CD4-positive, alpha-beta memory T cell (primary cell): ENCODE measurements at regions not wholly inside any gene's neighbourhood (a gene's known extent, or its start where the extent isn't known, plus 50 kb on each side); places are given as distances from the start of the nearest gene placed in this dataset.
"Not testable (repeated sequence)": the region's sequence is repeated elsewhere in the genome, so short reads cannot be mapped to it uniquely, and the experiment has no call there.

ENCODE experiments used
- CTCF ChIA-PET: fragments of 350-600 bp; sonication (Branson Sonifier 250); formaldehyde crosslinking; loops from one replicate; lab custom pipeline; 2021; ENCODE audit warnings: inconsistent platforms; ENCODE audit not compliant: partially characterized antibody; lab: Charles Lee
- POLR2A ChIA-PET: fragments of 350-600 bp; sonication (Branson Sonifier 250); formaldehyde crosslinking; loops from one replicate; lab custom pipeline; 2021; ENCODE audit not compliant: partially characterized antibody; lab: Charles Lee
- DNase-seq, 5 donors: peaks; one replicate each; pipeline versions ENCODE4 v3.0.0 to v3.0.0-alpha.2; 2020 to 2022; ENCODE audit warnings: mixed read lengths in 1 of 5
- H3K27ac ChIP-seq: one replicate; pipeline ENCODE4 v1.7.0; 2013; ENCODE audit warnings: low read depth, low read length
- H3K27me3 ChIP-seq: 2 replicates; pipeline ENCODE4 v1.7.0; 2013; ENCODE audit warnings: mild to moderate bottlenecking, low read length, moderate library complexity; ENCODE audit not compliant: insufficient read depth
- H3K36me3 ChIP-seq: 2 replicates; pipeline ENCODE4 v1.7.0; 2013; ENCODE audit warnings: mild to moderate bottlenecking, low read length, moderate library complexity; ENCODE audit not compliant: insufficient read depth
- H3K4me1 ChIP-seq: 2 replicates; pipeline ENCODE4 v1.7.0; 2013; ENCODE audit warnings: mild to moderate bottlenecking, low read length, moderate library complexity; ENCODE audit not compliant: insufficient read depth
- H3K4me3 ChIP-seq, 2 donors: one replicate each; pipeline ENCODE4 v1.7.0; 2013; ENCODE audit warnings: low read length in 2 of 2, mild to moderate bottlenecking in 1 of 2
- H3K9me3 ChIP-seq, 2 donors: one replicate each; pipeline ENCODE4 v1.7.0; 2013; ENCODE audit warnings: low read length in 2 of 2, control low read depth in 1 of 2; ENCODE audit not compliant: control insufficient read depth in 1 of 2
- H3K27ac Mint-ChIP-seq, 7 donors: one replicate each; pipeline ENCODE4 v1.8.0; 2020 to 2021; ENCODE audit warnings: mixed read lengths in 7 of 7, mild to moderate bottlenecking in 6 of 7, inconsistent platforms in 3 of 7, moderate library complexity in 3 of 7
- H3K27me3 Mint-ChIP-seq, 2 donors: one replicate each; pipeline ENCODE4 v1.8.0; 2020 to 2021; ENCODE audit warnings: mixed read lengths in 2 of 2
- H3K36me3 Mint-ChIP-seq, 2 donors: one replicate each; pipeline ENCODE4 v1.8.0; 2020 to 2021; ENCODE audit warnings: mixed read lengths in 2 of 2, inconsistent platforms in 1 of 2, mild to moderate bottlenecking in 1 of 2
- H3K4me1 Mint-ChIP-seq, 4 donors: one replicate each; pipeline ENCODE4 v1.8.0; 2020 to 2021; ENCODE audit warnings: mixed read lengths in 4 of 4, mild to moderate bottlenecking in 1 of 4
- H3K4me3 Mint-ChIP-seq, 8 donors: one replicate each; pipeline ENCODE4 v1.8.0; 2020 to 2021; ENCODE audit warnings: mixed read lengths in 8 of 8, mild to moderate bottlenecking in 7 of 8, moderate library complexity in 6 of 8, inconsistent platforms in 3 of 8
- H3K9me3 Mint-ChIP-seq, 8 donors: one replicate each; pipeline ENCODE4 v1.8.0; 2020 to 2021; ENCODE audit warnings: mixed read lengths in 8 of 8, mild to moderate bottlenecking in 5 of 8, inconsistent platforms in 3 of 8, moderate library complexity in 1 of 8
- intact Hi-C: fragments of 100-400 bp; cut with micrococcal nuclease; formaldehyde crosslinking; loops from one replicate; pipeline ENCODE4 v1.15.1; 2023

DNA sequence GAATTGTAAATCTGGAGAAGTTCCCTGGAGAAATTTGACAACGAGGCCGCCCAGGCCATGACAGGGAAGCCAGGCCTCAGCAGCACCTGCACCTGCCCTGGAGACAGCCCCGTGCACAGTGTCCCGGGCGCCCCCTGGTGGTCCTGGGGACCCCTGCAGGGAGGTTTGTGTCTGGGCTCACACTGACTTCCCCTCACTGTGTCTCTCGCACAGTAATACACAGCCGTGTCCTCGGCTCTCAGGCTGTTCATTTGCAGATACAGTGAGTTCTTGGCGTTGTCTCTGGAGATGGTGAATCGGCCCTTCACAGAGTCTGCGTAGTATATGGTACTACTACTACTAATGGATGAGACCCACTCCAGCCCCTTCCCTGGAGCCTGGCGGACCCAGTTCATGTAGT, 1201.6 kb downstream of the TMEM121 start:
- H3K9me3 Mint-ChIP-seq, H3K27me3 ChIP-seq, H3K4me3 ChIP-seq, H3K27ac ChIP-seq, H3K36me3 Mint-ChIP-seq, intact Hi-C loops, CTCF ChIA-PET, H3K36me3 ChIP-seq, H3K9me3 ChIP-seq, DNase-seq, POLR2A ChIA-PET, H3K27me3 Mint-ChIP-seq: not testable (repeated sequence)
- peak overlapping the region in 2 of 7 donors; percentile 36 to 44 for H3K27ac Mint-ChIP-seq
- peaks cover 0 to 46% (median 9%) of the 10 kb centered on the region in 4 donors for H3K4me1 Mint-ChIP-seq
- H3K4me3 Mint-ChIP-seq = peak overlapping the region in 1 of 8 donors; percentile 39
- peaks cover 17% of the 10 kb centered on the region for H3K4me1 ChIP-seq

DNA sequence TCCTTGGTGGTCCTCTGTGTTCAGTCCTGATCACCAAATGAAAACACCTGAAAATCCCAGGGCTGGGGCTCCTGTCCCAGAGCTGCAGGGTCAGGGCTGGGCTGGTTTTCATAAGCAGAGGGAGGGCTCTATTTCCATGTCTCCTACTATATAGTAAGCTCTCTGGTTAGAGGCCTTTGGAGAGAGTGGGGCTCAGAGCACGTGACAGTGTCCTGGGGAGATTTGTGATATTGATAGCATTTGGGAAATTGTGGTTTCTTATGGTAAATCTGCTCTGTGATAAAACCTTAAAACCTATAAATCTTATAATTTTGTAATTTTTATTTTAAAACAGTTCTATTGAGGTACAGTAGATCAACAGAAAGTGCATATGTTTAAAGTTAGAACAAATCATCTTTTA, 1202.2 kb downstream of the TMEM121 start:
- Mint-ChIP-seq H3K4me3 (peak overlapping the region in 1 of 8 donors; percentile 25), H3K9me3 (no peaks in the 10 kb centered on the region), H3K36me3 (no peaks in the 10 kb centered on the region), H3K4me1 (peaks cover 0 to 40% (median 5%) of the 10 kb centered on the region in 4 donors), H3K27ac (peak overlapping the region in 1 of 7 donors; percentile 46), H3K27me3 (no peaks in the 10 kb centered on the region)
- CTCF ChIA-PET = no interaction called here
- H3K4me3 ChIP-seq = no peak overlapping the region
- POLR2A ChIA-PET = no interaction called here
- no peak overlapping the region for H3K27ac ChIP-seq
- no peaks in the 10 kb centered on the region for H3K9me3 ChIP-seq
- peaks cover 15% of the 10 kb centered on the region for H3K4me1 ChIP-seq
- H3K27me3 ChIP-seq = no peaks in the 10 kb centered on the region
- intact Hi-C loops = no loop called here
- H3K36me3 ChIP-seq = no peaks in the 10 kb centered on the region
- DNase-seq = no peak

DNA sequence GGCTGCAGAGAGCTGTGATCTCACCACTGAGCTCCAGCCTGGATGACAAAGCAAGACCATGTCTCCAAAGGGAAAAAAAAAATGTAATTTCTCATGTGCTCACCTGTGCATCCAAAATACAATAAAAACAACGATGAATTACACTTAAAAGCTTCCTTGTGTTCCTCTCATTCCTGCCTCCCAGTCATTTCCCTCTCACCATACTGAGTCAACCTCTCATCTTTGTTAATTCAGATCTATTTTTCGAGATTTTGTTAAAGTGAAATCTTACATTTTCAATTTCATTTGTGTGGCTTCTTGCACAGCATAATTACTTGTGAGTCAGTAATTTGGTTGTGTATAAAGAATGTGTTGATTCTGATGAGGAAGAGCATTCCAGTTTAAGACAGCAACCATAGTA, 1203.2 kb downstream of the TMEM121 start:
- H3K4me3 Mint-ChIP-seq = no peak overlapping the region
- no peaks in the 10 kb centered on the region for H3K36me3 Mint-ChIP-seq
- Histone ChIP-seq H3K27ac (no peak overlapping the region), H3K9me3 (no peaks in the 10 kb centered on the region), H3K4me1 (peaks cover 10% of the 10 kb centered on the region), H3K27me3 (no peaks in the 10 kb centered on the region), H3K4me3 (no peak overlapping the region), H3K36me3 (no peaks in the 10 kb centered on the region)
- DNase-seq = no peak
- H3K27ac Mint-ChIP-seq = no peak overlapping the region
- ChIA-PET POLR2A (no interaction called here), CTCF (no interaction called here)
- intact Hi-C loops = no loop called here
- peaks cover 0 to 33% (median 2%) of the 10 kb centered on the region in 4 donors for H3K4me1 Mint-ChIP-seq
- H3K27me3 Mint-ChIP-seq = no peaks in the 10 kb centered on the region
- no peaks in the 10 kb centered on the region for H3K9me3 Mint-ChIP-seq

DNA sequence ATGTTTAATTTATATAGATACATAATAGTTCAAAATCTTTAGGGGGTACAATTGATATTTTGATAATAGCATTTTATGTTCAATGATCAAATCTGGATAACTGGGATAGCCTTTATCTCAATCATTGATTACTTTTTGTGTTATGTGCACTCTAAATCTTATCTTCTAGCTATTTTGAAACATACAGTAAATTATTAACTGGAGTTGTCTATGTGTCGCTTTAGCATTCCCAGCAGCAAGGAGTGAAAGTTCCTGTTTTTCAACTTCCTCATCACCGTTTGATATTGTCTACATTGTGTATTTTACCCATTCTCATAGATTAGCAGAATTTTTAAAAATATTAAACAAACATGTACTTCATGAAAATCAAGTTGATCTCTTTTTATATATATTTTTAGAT, 1207.4 kb downstream of the TMEM121 start:
- no peak overlapping the region for H3K27ac ChIP-seq
- DNase-seq = no peak
- H3K9me3 ChIP-seq = no peaks in the 10 kb centered on the region
- H3K4me1 ChIP-seq = no peaks in the 10 kb centered on the region
- Mint-ChIP-seq H3K27me3 (no peaks in the 10 kb centered on the region), H3K4me3 (no peak overlapping the region), H3K36me3 (no peaks in the 10 kb centered on the region), H3K27ac (no peak overlapping the region), H3K4me1 (peaks cover 0 to 10% (median 0%) of the 10 kb centered on the region in 4 donors), H3K9me3 (no peaks in the 10 kb centered on the region)
- intact Hi-C loops = no loop called here
- CTCF ChIA-PET = no interaction called here
- H3K27me3 ChIP-seq = no peaks in the 10 kb centered on the region
- no peaks in the 10 kb centered on the region for H3K36me3 ChIP-seq
- POLR2A ChIA-PET = no interaction called here
- no peak overlapping the region for H3K4me3 ChIP-seq

DNA sequence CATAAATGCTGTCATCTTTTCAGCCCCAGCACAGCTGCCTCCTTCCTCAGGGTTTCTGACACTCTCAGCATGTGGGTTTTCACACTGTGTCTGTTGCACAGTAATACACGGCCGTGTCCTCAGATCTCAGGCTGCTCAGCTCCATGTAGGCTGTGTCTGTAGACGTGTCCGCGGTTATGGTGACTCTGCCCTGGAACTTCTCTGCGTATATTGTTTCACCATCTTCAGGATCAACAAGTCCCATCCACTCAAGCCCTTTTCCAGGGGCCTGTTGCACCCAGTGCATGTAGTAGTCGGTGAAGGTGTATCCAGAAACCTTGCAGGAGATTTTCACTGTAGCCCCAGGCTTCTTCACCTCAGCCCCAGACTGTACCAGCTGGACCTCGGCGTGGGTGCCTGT, 1210.6 kb downstream of the TMEM121 start:
- Histone ChIP-seq H3K9me3 (no peaks in the 10 kb centered on the region), H3K27ac (no peak overlapping the region), H3K4me1 (peaks cover 4% of the 10 kb centered on the region), H3K36me3 (no peaks in the 10 kb centered on the region), H3K27me3 (no peaks in the 10 kb centered on the region), H3K4me3 (no peak overlapping the region)
- CTCF ChIA-PET = no interaction called here
- no peaks in the 10 kb centered on the region for H3K27me3 Mint-ChIP-seq
- POLR2A ChIA-PET = no interaction called here
- peak overlapping the region in 1 of 7 donors; percentile 97 for H3K27ac Mint-ChIP-seq
- intact Hi-C loops = no loop called here
- peak overlapping the region in 1 of 8 donors; percentile 86 for H3K4me3 Mint-ChIP-seq
- H3K9me3 Mint-ChIP-seq = no peaks in the 10 kb centered on the region
- DNase-seq = peak in 1 of 5 donors; percentile 74
- no peaks in the 10 kb centered on the region for H3K36me3 Mint-ChIP-seq
- H3K4me1 Mint-ChIP-seq = peaks cover 0 to 12% (median 5%) of the 10 kb centered on the region in 4 donors

DNA sequence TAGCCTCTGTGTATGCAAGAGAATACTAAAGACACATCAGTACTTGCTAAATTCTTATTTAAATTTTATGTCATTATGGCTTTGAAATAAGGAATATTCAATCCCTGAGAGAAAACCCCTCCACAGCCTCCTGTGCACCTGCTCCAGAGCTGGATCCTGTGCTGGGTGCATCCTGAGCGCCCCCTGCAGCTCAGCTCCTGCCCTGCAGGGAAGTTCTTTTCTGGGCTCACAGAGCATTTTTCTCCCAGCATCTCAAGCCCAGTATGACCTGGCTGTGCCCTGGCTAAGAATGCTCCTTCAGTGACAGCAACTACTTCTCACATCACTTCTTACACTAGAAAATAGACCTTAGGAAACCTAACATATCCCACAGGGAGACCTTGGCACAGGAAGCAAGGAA, 1211.7 kb downstream of the TMEM121 start:
- Histone ChIP-seq H3K27ac (no peak overlapping the region), H3K9me3 (no peaks in the 10 kb centered on the region), H3K36me3 (no peaks in the 10 kb centered on the region), H3K27me3 (no peaks in the 10 kb centered on the region), H3K4me3 (no peak overlapping the region), H3K4me1 (peaks cover 4% of the 10 kb centered on the region)
- Mint-ChIP-seq H3K9me3 (no peaks in the 10 kb centered on the region), H3K27me3 (no peaks in the 10 kb centered on the region), H3K4me1 (peaks cover 0 to 12% (median 5%) of the 10 kb centered on the region in 4 donors), H3K4me3 (peak overlapping the region in 1 of 8 donors; percentile 86), H3K27ac (peak overlapping the region in 1 of 7 donors; percentile 97), H3K36me3 (no peaks in the 10 kb centered on the region)
- ChIA-PET CTCF (no interaction called here), POLR2A (no interaction called here)
- DNase-seq = peak in 1 of 5 donors; percentile 48
- intact Hi-C loops = no loop called here

DNA sequence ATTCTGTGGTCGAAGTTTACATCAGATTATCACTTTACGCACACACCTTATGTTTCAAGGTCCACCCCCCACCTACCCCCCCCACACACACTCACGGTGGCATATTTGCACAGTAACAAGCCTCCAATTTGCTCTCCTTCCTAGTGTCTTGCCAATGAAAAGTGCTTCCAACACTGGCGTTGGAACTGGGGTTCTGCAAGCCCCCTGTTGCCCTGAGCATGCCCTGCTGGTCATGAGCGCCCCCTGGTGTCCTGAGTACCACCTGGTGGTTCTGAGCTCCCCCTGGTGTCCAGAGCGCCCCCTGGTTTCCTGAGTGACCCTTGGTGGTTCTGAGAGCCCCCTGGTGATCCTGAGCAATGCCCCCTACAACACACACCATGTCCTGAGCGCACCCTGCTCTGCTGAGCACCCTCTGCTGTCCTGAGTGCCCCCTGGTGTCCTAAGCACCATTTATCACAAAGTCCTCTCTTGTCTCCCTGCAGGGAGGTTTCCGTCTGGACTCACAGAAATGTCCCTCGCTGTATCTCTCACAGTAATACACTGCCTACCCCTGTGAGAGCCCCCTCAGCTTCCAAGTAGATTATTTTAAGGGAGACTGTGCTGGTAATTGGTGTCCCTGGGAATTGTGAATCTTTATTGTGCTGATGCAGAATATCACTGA, 1212.3 kb downstream of the TMEM121 start:
- H3K4me3 Mint-ChIP-seq = peak overlapping the region in 1 of 8 donors; percentile 86
- H3K4me1 Mint-ChIP-seq = peaks cover 0 to 13% (median 5%) of the 10 kb centered on the region in 4 donors
- H3K4me3 ChIP-seq, H3K36me3 ChIP-seq, POLR2A ChIA-PET, H3K9me3 Mint-ChIP-seq, H3K27me3 Mint-ChIP-seq, H3K9me3 ChIP-seq, H3K36me3 Mint-ChIP-seq, intact Hi-C loops, H3K27me3 ChIP-seq, H3K4me1 ChIP-seq, H3K27ac ChIP-seq, CTCF ChIA-PET: not testable (repeated sequence)
- DNase-seq = peak in 1 of 5 donors; percentile 11
- peak overlapping the region in 1 of 7 donors; percentile 97 for H3K27ac Mint-ChIP-seq
